ENCODE measurements at regions not wholly inside any gene's neighbourhood (a gene's known extent, or its start where the extent isn't known, plus 50 kb on each side); places are given as distances from the start of the nearest gene placed in this dataset.

- H3K27me3 Mint-ChIP-seq (ENCODE audit: insufficient read depth, unreplicated experiment) = peaks cover 51% of the 10 kb centered on the region
- H3K36me3 Mint-ChIP-seq (ENCODE audit: insufficient read depth, unreplicated experiment) = no peaks in the 10 kb centered on the region
- no peak for DNase-seq (ENCODE audit: unreplicated experiment)
- H3K9me3 Mint-ChIP-seq (ENCODE audit: unreplicated experiment) = no peaks in the 10 kb centered on the region
- BruUV-seq (replicated peaks) = no TSS peak
- POLR2A ChIA-PET = no interaction called here
- H3K4me3 Mint-ChIP-seq (ENCODE audit: unreplicated experiment) = no peak overlapping the region
- intact Hi-C loops (cut with micrococcal nuclease) = no loop called here
- TF ChIP-seq, protein P1, sequence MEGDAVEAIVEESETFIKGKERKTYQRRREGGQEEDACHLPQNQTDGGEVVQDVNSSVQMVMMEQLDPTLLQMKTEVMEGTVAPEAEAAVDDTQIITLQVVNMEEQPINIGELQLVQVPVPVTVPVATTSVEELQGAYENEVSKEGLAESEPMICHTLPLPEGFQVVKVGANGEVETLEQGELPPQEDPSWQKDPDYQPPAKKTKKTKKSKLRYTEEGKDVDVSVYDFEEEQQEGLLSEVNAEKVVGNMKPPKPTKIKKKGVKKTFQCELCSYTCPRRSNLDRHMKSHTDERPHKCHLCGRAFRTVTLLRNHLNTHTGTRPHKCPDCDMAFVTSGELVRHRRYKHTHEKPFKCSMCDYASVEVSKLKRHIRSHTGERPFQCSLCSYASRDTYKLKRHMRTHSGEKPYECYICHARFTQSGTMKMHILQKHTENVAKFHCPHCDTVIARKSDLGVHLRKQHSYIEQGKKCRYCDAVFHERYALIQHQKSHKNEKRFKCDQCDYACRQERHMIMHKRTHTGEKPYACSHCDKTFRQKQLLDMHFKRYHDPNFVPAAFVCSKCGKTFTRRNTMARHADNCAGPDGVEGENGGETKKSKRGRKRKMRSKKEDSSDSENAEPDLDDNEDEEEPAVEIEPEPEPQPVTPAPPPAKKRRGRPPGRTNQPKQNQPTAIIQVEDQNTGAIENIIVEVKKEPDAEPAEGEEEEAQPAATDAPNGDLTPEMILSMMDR (IDR thresholded peaks at IDR 0.05; ENCODE audit: unreplicated experiment) = no peak
- CTCF ChIA-PET = no interaction called here
- no peaks in the 10 kb centered on the region for H3K4me1 Mint-ChIP-seq (ENCODE audit: insufficient read depth, unreplicated experiment)
- no peak overlapping the region for H3K27ac Mint-ChIP-seq (ENCODE audit: low read depth, unreplicated experiment)
Observed at GRCh38 chr7:88515301-88515700, 208.6 kb upstream of the STEAP4 start.

GRCh38 chr7:88509341-88509740 lies 202.6 kb upstream of the STEAP4 start:
- no TSS peak for BruUV-seq (replicated peaks)
- H3K4me1 Mint-ChIP-seq (ENCODE audit: insufficient read depth, unreplicated experiment) = no peaks in the 10 kb centered on the region
- no peaks in the 10 kb centered on the region for H3K36me3 Mint-ChIP-seq (ENCODE audit: insufficient read depth, unreplicated experiment)
- POLR2A ChIA-PET = no interaction called here
- no peaks in the 10 kb centered on the region for H3K9me3 Mint-ChIP-seq (ENCODE audit: unreplicated experiment)
- intact Hi-C loops (cut with micrococcal nuclease) = no loop called here
- peaks cover 38% of the 10 kb centered on the region for H3K27me3 Mint-ChIP-seq (ENCODE audit: insufficient read depth, unreplicated experiment)
- DNase-seq (ENCODE audit: unreplicated experiment) = no peak
- TF ChIP-seq, protein P1 (IDR thresholded peaks at IDR 0.05; ENCODE audit: unreplicated experiment) = no peak
- CTCF ChIA-PET = no interaction called here
- H3K4me3 Mint-ChIP-seq (ENCODE audit: unreplicated experiment) = no peak overlapping the region
- H3K27ac Mint-ChIP-seq (ENCODE audit: low read depth, unreplicated experiment) = no peak overlapping the region

DNA sequence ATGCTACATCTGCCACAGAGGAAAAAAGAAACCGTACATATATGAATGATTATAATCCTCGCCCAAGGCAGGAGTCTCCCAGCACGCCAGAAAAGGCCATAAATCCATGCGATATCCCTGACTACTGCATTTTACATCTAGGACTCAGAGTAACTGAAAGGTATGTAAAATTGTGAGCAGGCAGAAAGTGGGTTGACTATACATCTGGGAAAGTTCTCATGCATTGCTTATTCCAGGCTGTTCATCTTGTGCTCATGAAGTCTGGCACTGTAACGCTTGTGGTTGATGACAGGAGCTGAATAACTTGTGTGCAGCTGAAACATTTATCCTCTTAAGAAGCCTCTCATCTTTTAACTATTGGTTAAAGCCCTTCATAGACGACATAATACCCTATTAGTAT lies 193.4 kb upstream of the STEAP4 start:
- ChIA-PET POLR2A (no interaction called here), CTCF (no interaction called here)
- Mint-ChIP-seq H3K9me3 (ENCODE audit: unreplicated experiment) (no peaks in the 10 kb centered on the region), H3K36me3 (ENCODE audit: insufficient read depth, unreplicated experiment) (no peaks in the 10 kb centered on the region), H3K27me3 (ENCODE audit: insufficient read depth, unreplicated experiment) (peaks cover 76% of the 10 kb centered on the region), H3K4me3 (ENCODE audit: unreplicated experiment) (no peak overlapping the region), H3K4me1 (ENCODE audit: insufficient read depth, unreplicated experiment) (no peaks in the 10 kb centered on the region), H3K27ac (ENCODE audit: low read depth, unreplicated experiment) (no peak overlapping the region)
- BruUV-seq (replicated peaks) = no TSS peak
- intact Hi-C loops (cut with micrococcal nuclease) = no loop called here
- TF ChIP-seq, protein P1 (IDR thresholded peaks at IDR 0.05; ENCODE audit: unreplicated experiment) = no peak
- no peak for DNase-seq (ENCODE audit: unreplicated experiment)

DNA sequence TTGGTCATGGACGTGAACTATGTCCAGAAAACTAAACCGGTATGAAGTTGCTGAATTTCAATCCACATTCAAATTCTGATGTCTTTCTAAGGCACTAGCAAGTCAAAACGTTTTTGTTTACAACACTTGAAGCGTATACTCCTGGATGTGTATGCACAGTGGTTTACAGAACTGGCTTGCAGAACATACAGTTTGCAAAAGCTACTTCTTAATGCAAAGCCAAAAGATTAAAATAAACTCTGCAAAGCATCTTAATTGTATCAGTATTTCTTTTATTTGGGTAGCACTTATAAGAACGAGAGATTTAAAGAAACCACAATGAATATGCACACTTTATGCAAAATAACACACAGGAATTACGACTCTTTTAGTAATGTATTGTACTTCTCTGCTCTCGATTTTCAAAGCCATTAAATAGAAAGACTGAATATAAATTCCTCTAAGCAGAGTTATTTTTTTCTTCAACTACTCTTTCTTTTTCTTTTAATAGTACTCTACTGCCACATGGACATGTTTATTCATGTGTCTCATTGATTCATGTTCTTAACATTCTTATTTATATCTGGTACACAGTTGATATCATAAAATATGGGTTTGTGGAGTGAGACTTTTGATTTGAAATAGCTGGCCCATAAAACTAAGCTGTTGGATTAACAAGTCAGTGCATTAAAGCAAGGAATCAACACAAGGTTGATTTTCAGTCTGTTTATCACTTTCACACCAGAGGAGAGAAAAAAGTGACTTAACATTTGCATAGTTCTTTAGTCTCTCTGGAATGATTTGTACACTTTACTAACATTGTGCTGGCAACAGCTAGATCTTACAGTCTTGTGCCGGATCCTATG lies 189.4 kb upstream of the STEAP4 start:
- BruUV-seq (replicated peaks) = no TSS peak
- Mint-ChIP-seq H3K36me3 (ENCODE audit: insufficient read depth, unreplicated experiment) (no peaks in the 10 kb centered on the region), H3K4me3 (ENCODE audit: unreplicated experiment) (no peak overlapping the region), H3K9me3 (ENCODE audit: unreplicated experiment) (no peaks in the 10 kb centered on the region), H3K27ac (ENCODE audit: low read depth, unreplicated experiment) (no peak overlapping the region), H3K27me3 (ENCODE audit: insufficient read depth, unreplicated experiment) (peaks cover 55% of the 10 kb centered on the region), H3K4me1 (ENCODE audit: insufficient read depth, unreplicated experiment) (no peaks in the 10 kb centered on the region)
- TF ChIP-seq, protein P1 (IDR thresholded peaks at IDR 0.05; ENCODE audit: unreplicated experiment) = no peak
- ChIA-PET POLR2A (no interaction called here), CTCF (no interaction called here)
- intact Hi-C loops (cut with micrococcal nuclease) = no loop called here
- no peak for DNase-seq (ENCODE audit: unreplicated experiment)
